ENCODE measurements at regions not wholly inside any gene's neighbourhood (a gene's known extent, or its start where the extent isn't known, plus 50 kb on each side); places are given as distances from the start of the nearest gene placed in this dataset.
"Not testable (repeated sequence)": the region's sequence is repeated elsewhere in the genome, so short reads cannot be mapped to it uniquely, and the experiment has no call there.

DNA sequence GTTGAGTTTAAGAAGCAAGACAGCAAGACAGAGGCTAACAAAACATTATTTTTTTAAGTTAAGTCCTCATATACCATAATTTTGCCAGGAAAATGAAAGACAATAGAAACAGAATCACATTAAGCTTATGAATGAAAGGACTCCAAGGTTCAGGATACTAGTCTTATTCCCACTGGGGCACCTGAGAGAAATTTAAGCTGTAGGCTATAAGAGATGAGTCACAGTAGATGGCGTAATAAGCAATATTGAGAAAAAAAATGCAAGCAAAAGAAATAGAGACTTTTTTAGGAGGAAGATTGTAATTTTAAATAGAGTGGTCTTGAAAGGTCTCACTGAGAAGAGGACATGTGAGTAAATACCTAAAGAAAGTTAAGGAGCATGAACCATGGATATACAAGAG, 57.1 kb upstream of the KIF2B start:
- peak; percentile 57 for DNase-seq (ENCODE audit: low read depth)

GRCh38 chr17:53765129-53765528, 57.6 kb upstream of the KIF2B start:
- no peak for DNase-seq (ENCODE audit: low read depth)

DNA sequence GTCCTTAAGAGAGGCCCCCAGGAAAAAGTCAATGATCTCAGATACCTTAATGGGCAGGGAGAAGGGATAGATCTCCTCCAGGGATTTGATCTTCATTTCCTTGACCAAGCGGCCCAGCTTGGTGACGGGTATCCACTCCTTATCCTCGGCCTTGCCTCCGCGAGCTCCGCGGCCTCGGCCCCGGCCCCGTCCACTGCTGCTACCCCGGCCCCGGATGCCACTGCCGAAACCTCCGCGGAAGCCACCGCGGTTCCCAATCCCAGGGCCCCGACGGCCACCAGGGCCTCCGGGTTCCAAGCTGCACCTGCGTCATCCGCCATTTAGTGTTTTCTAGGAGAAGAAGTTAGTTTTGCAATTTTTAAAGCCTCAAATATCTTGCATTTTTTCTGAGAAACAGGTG, 65.2 kb upstream of the KIF2B start:
- no peak for DNase-seq (ENCODE audit: low read depth)

DNA sequence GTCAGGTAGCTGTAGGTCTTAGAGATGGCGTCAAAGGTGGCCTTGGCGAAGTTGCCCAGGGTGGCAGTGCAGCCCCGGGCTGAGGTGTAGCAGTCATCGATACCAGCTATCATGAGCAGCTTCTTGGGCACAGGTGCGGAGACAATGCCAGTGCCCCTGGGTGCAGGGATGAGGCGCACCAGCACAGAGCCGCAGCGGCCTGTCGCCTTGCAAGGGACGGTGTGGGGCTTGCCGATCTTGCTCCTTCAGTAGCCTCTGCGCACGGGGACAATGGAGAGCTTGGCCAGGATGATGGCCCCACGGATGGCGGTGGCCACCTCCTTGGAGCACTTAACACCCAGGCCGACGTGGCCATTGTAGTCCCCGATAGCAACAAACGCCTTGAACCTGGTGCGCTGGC, 65.6 kb upstream of the KIF2B start:
- DNase-seq (ENCODE audit: low read depth), result not testable (repeated sequence)

- DNase-seq (ENCODE audit: low read depth), result peak; percentile 44
Observed at GRCh38 chr17:53749178-53749577, 73.5 kb upstream of the KIF2B start.

DNA sequence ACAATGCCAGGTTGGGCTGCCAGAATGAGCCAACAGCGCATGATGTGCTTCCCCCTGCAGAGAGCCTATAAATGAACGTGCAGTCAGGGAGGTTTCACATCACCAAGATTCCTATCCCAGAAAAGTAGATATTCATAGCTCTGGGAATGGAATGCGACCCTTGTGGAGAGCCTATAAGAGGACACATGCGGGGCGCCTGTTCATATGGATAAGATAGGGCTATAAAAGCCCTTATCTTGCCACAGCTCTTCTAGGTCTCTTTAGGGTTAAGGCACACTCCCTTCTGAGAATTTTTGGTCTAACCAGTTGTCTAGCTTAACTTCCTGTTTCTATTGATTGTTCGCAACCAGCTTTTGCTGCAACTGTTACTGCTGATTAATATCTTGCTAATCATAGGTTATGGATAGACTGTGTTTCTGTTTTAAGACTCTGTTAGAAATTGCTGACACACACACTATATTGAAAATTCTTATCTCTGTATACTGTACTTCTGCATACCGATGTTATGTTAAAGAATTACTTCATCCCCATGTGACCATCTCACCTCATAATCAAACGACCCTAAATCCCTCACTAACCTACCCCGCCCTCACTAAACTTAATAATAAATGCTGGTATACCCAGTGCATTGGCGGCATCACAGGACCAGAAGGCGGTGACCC, 74.4 kb upstream of the KIF2B start:
- DNase-seq (ENCODE audit: low read depth), result not testable (repeated sequence)

DNA sequence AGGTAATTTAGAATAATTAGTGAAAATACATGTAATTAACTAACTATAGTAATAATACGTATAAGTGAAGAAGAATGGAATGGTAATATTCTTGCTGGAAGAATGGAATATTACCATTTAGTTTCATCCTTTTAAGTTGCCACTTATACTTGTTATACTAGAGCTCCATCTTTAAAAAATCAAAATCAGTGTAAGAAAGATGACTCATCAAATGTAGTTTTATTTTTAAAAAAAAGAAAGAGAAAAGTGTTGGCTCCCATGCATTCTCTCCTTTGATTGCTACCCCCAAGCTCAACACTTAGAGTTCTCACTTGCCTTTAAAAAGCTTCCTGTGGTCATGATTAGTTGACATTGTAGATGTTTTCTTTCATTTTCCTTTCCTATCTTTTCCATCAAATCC, 82.4 kb upstream of the KIF2B start:
- DNase-seq (ENCODE audit: low read depth), result no peak

- no peak for DNase-seq (ENCODE audit: low read depth)
Observed at GRCh38 chr17:53736516-53737240, 86.0 kb upstream of the KIF2B start.

DNA sequence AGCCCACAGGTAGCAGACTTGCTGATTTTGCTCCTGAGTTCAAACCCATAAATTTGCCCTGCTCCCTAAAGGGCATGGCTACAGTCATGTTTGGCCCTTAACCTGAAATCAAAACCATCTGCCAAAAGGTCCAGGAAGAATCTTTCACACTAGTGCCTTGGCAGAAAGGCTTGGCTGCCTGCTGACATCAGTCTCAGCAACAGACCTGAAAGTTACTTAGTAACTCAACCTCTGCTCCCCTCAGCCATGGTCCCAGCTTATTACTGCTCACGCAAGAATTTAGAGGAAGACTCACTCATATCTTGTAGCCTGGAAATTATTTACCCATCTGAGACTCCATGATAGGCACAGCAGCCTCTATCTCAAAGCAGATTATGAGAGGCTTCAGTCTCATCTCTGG, 98.0 kb upstream of the KIF2B start:
- no peak for DNase-seq (ENCODE audit: low read depth)

GRCh38 chr17:53722407-53722806, 100.3 kb upstream of the KIF2B start:
- DNase-seq (ENCODE audit: low read depth), result peak; percentile 100

- peak; percentile 51 for DNase-seq (ENCODE audit: low read depth)
Observed at GRCh38 chr17:53721101-53721500, 101.6 kb upstream of the KIF2B start.

DNA sequence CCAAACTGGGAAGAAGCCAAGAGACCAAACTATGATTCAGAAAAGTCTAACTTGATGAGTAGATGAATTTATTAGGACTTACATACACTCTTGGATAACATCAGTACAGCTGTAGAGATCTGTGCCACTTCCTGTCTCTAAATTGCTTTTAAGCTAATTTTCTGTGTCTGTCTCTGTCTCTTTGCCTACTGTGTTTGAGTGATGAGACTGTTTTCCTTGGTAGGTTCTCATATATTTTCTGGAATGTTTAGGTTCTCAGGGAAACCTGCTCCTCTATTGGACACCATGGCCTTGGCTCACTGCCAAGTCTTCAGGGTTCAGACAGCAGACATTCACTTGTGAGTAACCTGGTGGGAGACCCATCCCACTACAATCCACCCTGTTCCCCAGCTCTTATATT, 103.5 kb upstream of the KIF2B start:
- DNase-seq (ENCODE audit: low read depth), result peak; percentile 13

DNA sequence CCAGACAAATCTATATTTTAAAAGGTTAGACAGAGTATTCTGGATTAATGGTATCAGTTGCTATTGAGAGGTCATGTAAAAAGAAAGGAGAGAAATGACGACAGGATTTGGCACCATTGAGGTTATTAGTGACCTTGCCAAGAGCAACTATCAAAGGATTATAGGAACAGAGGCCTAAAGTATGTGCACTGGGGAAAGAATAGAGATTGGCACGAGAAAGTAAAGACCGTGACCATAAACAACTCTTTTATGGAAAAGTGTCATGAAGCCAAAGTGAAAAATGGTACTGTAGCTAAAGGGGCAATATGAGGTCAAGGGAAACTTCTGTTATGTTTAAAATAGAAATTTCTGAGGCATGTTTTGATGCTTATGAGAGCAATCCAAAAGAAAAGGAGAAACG, 115.2 kb upstream of the KIF2B start:
- DNase-seq (ENCODE audit: low read depth), result no peak

DNA sequence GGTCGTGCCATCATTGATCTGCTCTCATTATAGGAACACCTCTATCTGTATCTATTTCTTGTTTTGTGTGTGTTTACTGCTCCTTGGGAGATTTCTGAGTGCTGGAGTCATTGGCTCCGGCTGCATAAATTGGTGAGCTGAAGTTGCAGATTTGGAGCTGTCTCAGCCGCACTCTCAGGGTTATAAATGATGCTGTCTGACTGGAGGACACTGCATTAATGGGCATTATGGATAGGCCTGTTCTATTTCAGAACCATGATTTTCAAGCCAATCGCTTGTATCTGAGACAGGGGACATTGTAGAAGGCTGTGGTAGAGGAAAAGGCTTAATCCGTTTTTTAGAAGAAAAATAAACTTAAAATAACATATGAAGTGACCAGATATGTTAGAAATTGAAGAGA, 126.4 kb upstream of the KIF2B start:
- DNase-seq (ENCODE audit: low read depth), result no peak

DNA sequence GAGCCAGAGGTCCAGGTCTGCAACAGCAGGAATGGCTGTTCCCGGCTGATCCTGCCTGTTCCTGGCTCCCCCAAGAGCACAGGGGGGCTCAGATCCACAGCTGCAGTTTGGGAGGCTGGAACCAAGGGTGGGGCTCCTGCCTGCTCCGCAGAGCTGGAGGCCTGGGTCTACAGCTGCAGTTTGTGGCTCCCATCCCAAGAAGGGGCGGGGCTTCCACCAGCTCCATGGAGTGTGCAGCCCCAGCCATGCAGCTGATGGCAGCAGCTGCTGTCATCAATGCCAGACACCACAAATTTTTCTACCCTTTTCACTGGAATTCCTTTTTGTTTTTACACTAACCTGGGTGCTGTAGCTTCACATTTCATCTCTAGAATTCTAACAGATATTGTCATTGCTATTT, 135.4 kb upstream of the KIF2B start:
- DNase-seq (ENCODE audit: low read depth), result no peak

- no peak for DNase-seq (ENCODE audit: low read depth)
Observed at GRCh38 chr17:53680745-53681144, 142.0 kb upstream of the KIF2B start.

- no peak for DNase-seq (ENCODE audit: low read depth)
Observed at GRCh38 chr17:53668854-53669253, 153.9 kb upstream of the KIF2B start.

GRCh38 chr17:53662608-53663007, 160.1 kb upstream of the KIF2B start:
- no peak for DNase-seq (ENCODE audit: low read depth)

DNA sequence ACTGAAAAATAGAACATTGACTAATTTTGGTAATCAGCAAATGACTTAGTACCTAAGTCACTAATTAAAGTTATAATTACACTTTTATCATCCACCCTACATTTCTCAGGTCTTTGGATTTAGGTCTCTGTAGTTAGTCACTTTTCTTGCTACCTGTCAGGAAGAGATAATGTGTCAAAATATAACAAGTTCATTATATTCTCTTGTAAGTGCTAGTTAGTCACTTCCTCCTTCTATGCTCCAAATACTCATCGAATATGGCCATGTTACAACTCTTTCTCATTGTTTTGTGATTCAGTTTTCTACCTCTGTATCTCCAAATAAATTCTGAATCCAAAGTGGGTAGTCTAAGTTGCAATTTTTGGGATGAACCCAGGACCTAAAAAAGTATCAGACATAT, 163.5 kb upstream of the KIF2B start:
- peak; percentile 6 for DNase-seq (ENCODE audit: low read depth)

GRCh38 chr17:53655591-53655990, 167.1 kb upstream of the KIF2B start:
- peak; percentile 74 for DNase-seq (ENCODE audit: low read depth)

GRCh38 chr17:53649201-53649600, 173.5 kb upstream of the KIF2B start:
- no peak for DNase-seq (ENCODE audit: low read depth)

GRCh38 chr17:53646835-53647234, 175.9 kb upstream of the KIF2B start:
- no peak for DNase-seq (ENCODE audit: low read depth)

GRCh38 chr17:53640808-53641207, 181.9 kb upstream of the KIF2B start:
- DNase-seq (ENCODE audit: low read depth), result no peak

DNA sequence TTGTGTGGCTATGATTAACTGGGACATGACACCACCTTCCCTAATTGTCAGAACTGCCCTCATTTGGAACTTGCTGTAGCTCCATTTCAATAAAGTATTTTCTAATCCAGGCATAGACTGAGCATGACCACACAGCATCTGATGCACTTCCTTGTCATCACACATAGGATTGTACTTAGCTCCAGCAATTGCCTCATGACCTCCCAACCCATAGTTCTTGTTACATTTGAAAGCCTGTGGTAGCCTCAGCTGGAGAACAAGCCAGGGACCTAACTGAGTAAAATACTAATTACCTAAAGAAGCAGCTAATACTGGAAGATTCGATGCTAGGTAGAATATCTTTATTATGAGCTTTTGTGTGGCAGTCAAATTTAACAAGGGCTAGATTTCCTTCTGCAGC, 187.3 kb upstream of the KIF2B start:
- DNase-seq (ENCODE audit: low read depth), result no peak
